NCI-H146 treated with DMSO at 0.1 percent for 48 hours (cell line): ENCODE measurements at regions not wholly inside any gene's neighbourhood (a gene's known extent, or its start where the extent isn't known, plus 50 kb on each side); places are given as distances from the start of the nearest gene placed in this dataset.

ENCODE experiments used
- DNase-seq: peaks from one replicate; lab custom pipeline; 2025; ENCODE audit not compliant: unreplicated experiment; lab: John Stamatoyannopoulos, UW

GRCh38 chr7:115106316-115106715 is 184.4 kb downstream of the MDFIC start:
- no peak for DNase-seq

GRCh38 chr7:115102738-115103137 is 180.8 kb downstream of the MDFIC start:
- DNase-seq: no peak

- no peak for DNase-seq
Observed at GRCh38 chr7:115101199-115101598, 179.3 kb downstream of the MDFIC start.

- no peak for DNase-seq
Observed at GRCh38 chr7:115099906-115100305, 178.0 kb downstream of the MDFIC start.

GRCh38 chr7:115097175-115097671 is 175.3 kb downstream of the MDFIC start:
- no peak for DNase-seq

- DNase-seq: no peak
Observed at GRCh38 chr7:115096262-115096661, 174.4 kb downstream of the MDFIC start.

- no peak for DNase-seq
Observed at GRCh38 chr7:115094163-115094562, 172.3 kb downstream of the MDFIC start.

GRCh38 chr7:115088893-115089292 is 167.0 kb downstream of the MDFIC start:
- no peak for DNase-seq

- DNase-seq: no peak
Observed at GRCh38 chr7:115087437-115087836, 165.5 kb downstream of the MDFIC start.

- no peak for DNase-seq
Observed at GRCh38 chr7:115086146-115086841, 164.4 kb downstream of the MDFIC start.

GRCh38 chr7:115085421-115085820 is 163.5 kb downstream of the MDFIC start:
- DNase-seq: no peak

GRCh38 chr7:115083935-115084334 is 162.0 kb downstream of the MDFIC start:
- no peak for DNase-seq

- no peak for DNase-seq
Observed at GRCh38 chr7:115081772-115082171, 159.9 kb downstream of the MDFIC start.

GRCh38 chr7:115078851-115079250 is 157.0 kb downstream of the MDFIC start:
- no peak for DNase-seq

GRCh38 chr7:115078386-115078785 is 156.5 kb downstream of the MDFIC start:
- no peak for DNase-seq

- DNase-seq: no peak
Observed at GRCh38 chr7:115070311-115070710, 148.4 kb downstream of the MDFIC start.
